HCT116 (cell line): ENCODE measurements at regions not wholly inside any gene's neighbourhood (a gene's known extent, or its start where the extent isn't known, plus 50 kb on each side); places are given as distances from the start of the nearest gene placed in this dataset.

Experiments
- ELF1 ChIP-seq: IDR thresholded peaks from 2 replicates; pipeline ENCODE4 v1.6.1; 2012; ENCODE audit warnings: low read depth, borderline replicate concordance
- EZH2 ChIP-seq: fragments of 200-600 bp; sonication (generic); IDR thresholded peaks from 2 replicates; pipeline ENCODE4 v1.6.1; 2017; ENCODE audit warnings: antibody characterized with exemption, mixed run types
- EZH2phosphoT487 ChIP-seq: fragments of 200-600 bp; IDR thresholded peaks from 2 replicates; pipeline ENCODE4 v1.6.1; 2018; ENCODE audit warnings: antibody characterized with exemption, borderline replicate concordance
- FOSL1 ChIP-seq: IDR thresholded peaks from 2 replicates; pipeline ENCODE4 v1.6.1; 2012; ENCODE audit warnings: low read depth
- POLR2A ChIP-seq: IDR thresholded peaks from 2 replicates; pipeline ENCODE4 v1.7.0; 2011; ENCODE audit warnings: borderline replicate concordance; ENCODE audit not compliant: insufficient read depth, insufficient read length; ENCODE audit errors: extremely low read depth
- POLR2AphosphoS5 ChIP-seq: IDR thresholded peaks from 2 replicates; pipeline ENCODE4 v1.6.1; 2011; ENCODE audit warnings: mild to moderate bottlenecking, low read depth, low read length, moderate library complexity
- SP1 ChIP-seq: IDR thresholded peaks from 2 replicates; pipeline ENCODE4 v1.6.1; 2012; ENCODE audit warnings: low read depth
- YY1 ChIP-seq: IDR thresholded peaks from 2 replicates; pipeline ENCODE4 v1.6.1; 2011; ENCODE audit warnings: low read length, low read depth, moderate library complexity, mild to moderate bottlenecking; ENCODE audit not compliant: insufficient replicate concordance; ENCODE audit errors: extremely low read depth
- ZNF274 ChIP-seq: fragments of 200-500 bp; sonication (Bioruptor generic); IDR thresholded peaks from 2 replicates; pipeline ENCODE4 v1.6.1; 2014; ENCODE audit warnings: mild to moderate bottlenecking, low read depth, low read length, inconsistent platforms
- TF ChIP-seq, protein P1 (sequence below), 3 experiments: fragments of 200-600 bp in 1 of 3; sonication (generic) in 1 of 3; IDR thresholded peaks in 2 of 3; conservative IDR thresholded peaks in 1 of 3; 2 replicates each; pipeline ENCODE4 v1.5.1; 2012 to 2017; ENCODE audit warnings: low read depth in 2 of 3, low read length in 2 of 3, antibody characterized with exemption in 1 of 3, borderline replicate concordance in 1 of 3, control low read depth in 1 of 3, mild to moderate bottlenecking in 1 of 3, mixed read lengths in 1 of 3, mixed run types in 1 of 3, moderate library complexity in 1 of 3; ENCODE audit not compliant: insufficient read depth in 1 of 3
- TF ChIP-seq, protein P2 (sequence below): IDR thresholded peaks from 2 replicates; pipeline ENCODE4 v1.6.1; 2011; ENCODE audit warnings: mild to moderate bottlenecking, low read length, moderate library complexity; ENCODE audit not compliant: insufficient replicate concordance; ENCODE audit errors: extremely low read depth
- TF ChIP-seq, protein P3 (sequence below): IDR thresholded peaks from 2 replicates; pipeline ENCODE4 v1.6.1; 2012

DNA sequence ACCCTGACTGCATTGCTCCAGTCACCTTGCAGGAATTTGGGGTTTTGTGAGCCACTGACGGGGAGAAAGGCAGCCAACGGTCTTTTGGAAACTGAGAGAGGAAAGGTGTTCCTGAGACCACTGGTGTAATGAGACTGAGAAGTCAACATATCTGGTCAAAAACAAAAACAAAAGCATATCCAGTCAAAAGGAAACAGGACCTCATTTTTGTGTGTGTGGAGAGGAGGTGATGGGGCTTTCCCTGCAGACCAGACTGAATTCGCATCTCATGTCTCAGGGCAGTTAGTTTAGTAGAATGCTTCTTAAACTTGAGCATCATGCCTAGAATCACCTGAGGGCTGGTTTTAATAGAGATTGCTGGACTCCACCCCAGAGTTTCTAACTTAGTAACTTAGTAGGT lies 198.4 kb downstream of the COPRS start:
- TF ChIP-seq YY1 (no peak), EZH2 (no peak), POLR2AphosphoS5 (no peak), SP1 (no peak), ELF1 (no peak), POLR2A (no peak), FOSL1 (no peak), ZNF274 (no peak), EZH2phosphoT487 (no peak)
- TF ChIP-seq, protein P1, sequence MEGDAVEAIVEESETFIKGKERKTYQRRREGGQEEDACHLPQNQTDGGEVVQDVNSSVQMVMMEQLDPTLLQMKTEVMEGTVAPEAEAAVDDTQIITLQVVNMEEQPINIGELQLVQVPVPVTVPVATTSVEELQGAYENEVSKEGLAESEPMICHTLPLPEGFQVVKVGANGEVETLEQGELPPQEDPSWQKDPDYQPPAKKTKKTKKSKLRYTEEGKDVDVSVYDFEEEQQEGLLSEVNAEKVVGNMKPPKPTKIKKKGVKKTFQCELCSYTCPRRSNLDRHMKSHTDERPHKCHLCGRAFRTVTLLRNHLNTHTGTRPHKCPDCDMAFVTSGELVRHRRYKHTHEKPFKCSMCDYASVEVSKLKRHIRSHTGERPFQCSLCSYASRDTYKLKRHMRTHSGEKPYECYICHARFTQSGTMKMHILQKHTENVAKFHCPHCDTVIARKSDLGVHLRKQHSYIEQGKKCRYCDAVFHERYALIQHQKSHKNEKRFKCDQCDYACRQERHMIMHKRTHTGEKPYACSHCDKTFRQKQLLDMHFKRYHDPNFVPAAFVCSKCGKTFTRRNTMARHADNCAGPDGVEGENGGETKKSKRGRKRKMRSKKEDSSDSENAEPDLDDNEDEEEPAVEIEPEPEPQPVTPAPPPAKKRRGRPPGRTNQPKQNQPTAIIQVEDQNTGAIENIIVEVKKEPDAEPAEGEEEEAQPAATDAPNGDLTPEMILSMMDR (IDR thresholded peaks at IDR 0.05 in 2 of 3, conservative IDR thresholded peaks at IDR 0.05 in 1 of 3; ENCODE audit: borderline replicate concordance in 1 of 3, insufficient read depth in 1 of 3, low read depth in 2 of 3, low read length in 2 of 3), result no peak
- TF ChIP-seq, protein P2, sequence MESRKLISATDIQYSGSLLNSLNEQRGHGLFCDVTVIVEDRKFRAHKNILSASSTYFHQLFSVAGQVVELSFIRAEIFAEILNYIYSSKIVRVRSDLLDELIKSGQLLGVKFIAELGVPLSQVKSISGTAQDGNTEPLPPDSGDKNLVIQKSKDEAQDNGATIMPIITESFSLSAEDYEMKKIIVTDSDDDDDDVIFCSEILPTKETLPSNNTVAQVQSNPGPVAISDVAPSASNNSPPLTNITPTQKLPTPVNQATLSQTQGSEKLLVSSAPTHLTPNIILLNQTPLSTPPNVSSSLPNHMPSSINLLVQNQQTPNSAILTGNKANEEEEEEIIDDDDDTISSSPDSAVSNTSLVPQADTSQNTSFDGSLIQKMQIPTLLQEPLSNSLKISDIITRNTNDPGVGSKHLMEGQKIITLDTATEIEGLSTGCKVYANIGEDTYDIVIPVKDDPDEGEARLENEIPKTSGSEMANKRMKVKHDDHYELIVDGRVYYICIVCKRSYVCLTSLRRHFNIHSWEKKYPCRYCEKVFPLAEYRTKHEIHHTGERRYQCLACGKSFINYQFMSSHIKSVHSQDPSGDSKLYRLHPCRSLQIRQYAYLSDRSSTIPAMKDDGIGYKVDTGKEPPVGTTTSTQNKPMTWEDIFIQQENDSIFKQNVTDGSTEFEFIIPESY, result no peak
- TF ChIP-seq, protein P3, sequence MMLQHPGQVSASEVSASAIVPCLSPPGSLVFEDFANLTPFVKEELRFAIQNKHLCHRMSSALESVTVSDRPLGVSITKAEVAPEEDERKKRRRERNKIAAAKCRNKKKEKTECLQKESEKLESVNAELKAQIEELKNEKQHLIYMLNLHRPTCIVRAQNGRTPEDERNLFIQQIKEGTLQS, result no peak
